GM20431 (cell line): ENCODE measurements at regions not wholly inside any gene's neighbourhood (a gene's known extent, or its start where the extent isn't known, plus 50 kb on each side); places are given as distances from the start of the nearest gene placed in this dataset.

Experiments
- in situ Hi-C: fragments of 300-500 bp; cut with MseI, MboI; formaldehyde crosslinking; loops from one replicate; pipeline ENCODE4 v1.15.0; 2020; ENCODE audit warnings: low sequenced_read_pairs; ENCODE audit not compliant: unreplicated experiment

DNA sequence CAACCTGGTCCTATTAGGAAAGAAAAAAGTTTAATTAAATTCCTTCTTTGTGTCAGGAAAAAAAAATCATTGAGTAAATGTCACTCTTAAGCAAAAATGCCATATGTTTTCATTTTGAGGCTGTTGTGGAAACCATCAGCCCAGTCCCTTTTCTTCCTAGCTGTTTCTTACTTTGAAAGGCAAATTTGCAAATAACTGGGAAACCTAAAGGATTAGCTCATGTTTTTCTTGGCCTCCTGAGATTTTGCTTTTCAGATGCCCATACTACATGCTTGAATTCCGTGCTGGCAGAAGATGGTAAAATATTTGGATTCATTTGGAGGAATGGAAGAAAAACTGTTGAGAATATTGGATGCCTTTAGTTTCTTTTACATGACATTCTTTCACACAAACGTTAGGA lies 182.1 kb upstream of the ADAMTS5 start:
- in situ Hi-C loops = no loop called here

DNA sequence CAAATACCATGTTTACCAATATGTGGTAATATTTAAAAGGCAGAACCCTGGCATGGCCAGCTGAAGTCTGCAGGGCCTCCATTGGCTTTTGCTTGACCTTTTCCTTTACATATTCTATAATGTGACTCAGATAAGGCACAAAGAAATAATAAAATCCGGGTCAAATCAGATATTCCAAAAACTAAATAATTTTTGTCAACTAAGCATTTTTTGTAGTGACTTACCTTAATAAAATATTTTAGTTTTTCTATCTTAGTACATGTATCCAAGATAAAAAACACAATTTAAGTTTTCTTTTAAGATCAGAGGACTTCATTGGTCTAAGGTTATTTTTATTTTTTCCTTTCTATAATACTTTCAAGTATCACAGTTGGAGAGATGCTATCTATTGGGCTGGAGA lies 179.4 kb upstream of the ADAMTS5 start:
- in situ Hi-C loops = no loop called here

DNA sequence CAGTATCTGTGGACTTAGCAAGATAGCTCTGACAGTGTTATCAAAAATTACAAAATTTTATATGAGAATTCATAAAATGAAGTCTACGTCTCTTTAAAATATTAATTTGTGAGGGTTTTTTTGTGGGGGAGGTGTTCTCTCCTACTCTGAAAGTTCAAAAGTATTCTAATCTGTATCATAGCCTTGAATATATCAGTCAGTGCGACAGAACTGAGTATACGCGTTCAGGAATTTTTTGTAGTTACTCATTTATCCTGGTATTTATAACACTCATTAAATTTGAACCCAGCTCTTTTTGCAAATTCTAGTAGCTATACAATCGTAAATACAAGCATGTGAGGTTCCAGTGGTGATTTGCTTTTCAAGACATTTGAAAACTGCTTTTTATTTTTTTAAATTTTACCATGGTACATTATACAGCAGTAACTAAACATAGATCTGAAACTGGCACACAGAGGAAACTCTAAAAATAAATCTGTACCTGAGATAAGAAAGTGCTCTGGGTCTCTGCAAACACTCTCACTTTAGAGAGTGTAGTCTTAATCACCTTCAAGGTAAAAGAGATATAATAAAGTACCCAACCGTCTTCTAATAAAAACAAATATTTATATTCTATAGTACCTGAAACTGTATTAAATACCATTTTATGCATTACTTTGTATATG lies 178.4 kb upstream of the ADAMTS5 start:
- in situ Hi-C loops = no loop called here

DNA sequence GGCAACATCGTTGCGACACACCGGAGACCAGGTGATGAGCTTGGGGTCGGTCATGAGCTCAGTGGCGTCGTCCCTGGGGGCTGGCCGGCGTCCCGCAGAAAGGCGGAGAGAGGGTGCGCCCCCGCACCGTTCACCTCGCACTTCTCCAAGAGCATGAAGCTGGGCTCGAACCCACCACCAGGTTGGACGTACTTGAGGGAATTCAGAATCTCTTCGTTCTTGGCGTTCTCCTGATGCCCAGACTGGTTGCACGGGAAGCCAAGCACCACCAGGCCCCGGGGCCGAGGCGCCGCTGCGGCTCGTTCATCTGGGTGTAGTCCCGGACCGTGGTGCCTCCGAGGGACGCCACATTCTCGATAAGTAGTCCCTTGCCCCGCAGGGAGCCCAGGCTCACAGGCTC lies 176.6 kb upstream of the ADAMTS5 start:
- in situ Hi-C loops = no loop called here

DNA sequence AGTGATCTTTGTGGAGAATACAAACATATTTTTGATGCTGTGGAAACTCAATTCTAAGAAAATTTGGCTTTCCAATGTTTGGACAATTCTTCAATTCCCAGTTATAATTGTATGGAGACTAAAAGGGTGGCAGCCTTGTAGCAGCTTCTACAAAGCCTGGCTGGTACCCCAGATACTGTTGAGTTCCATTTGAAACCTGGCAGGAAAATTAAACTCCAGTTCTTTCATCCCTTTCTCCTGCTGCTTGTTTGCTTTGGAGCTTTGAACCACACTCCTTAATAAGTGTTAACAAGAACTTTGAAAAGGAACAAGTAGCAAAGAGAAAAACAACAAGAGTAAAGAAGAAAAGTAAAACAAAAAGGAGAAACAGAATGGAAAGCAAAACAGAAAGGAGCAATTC lies 172.6 kb upstream of the ADAMTS5 start:
- in situ Hi-C loops = no loop called here

DNA sequence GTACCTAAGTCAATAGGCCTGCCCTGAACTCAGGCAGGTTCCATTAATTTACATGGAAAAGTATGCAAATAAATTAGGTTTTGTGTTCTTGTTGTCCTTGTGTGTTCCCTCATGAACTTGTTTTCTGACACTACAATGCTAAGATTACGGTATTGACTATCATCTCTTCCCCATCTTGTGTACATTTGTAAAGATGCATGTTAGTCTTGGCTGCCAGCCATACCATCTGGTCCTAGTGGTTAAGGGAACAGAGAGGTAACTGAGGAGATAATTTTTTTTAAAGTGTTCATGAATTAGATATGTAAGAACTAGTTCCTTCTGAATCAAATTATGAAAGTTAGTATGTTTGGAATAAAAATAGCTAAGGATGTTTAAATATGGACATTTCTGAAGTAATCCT lies 167.6 kb upstream of the ADAMTS5 start:
- in situ Hi-C loops = no loop called here

DNA sequence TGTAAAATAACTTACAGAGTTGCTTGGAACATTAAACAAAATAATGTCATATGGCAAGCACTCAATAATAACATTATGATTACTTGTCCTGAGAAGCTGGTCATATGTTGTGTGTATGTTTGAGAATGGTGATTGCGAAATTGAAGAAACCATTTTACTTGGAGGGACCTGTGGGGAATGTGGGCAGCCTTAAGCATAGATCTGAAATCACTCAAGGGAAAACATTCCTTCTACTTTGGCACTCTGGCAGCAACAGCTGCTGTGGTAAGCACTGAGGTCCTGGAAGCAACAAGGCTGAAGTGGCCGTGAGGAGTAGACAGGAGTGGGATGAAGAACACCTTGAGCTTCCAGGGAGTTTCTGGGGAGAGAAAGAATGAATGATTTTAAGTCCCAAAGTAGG lies 165.4 kb upstream of the ADAMTS5 start:
- in situ Hi-C loops = no loop called here

DNA sequence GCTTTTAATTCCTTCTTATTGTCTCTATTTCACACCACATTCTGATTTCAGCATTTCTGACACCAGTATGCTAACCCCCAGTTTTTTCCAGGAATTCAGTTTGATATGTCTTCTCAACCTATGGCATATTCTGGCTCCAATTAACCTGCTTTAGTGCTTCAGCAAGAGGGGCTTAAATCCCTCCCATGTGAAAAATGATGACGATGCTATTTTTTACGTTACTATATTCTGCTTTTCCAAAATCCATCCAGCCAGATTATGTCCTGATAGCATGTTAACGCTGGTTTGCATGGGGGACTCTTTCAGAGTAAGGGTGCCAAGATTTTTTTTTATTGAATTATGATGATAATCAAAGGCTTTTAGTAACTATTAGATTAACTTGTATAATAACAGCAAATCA lies 163.3 kb upstream of the ADAMTS5 start:
- in situ Hi-C loops = no loop called here

DNA sequence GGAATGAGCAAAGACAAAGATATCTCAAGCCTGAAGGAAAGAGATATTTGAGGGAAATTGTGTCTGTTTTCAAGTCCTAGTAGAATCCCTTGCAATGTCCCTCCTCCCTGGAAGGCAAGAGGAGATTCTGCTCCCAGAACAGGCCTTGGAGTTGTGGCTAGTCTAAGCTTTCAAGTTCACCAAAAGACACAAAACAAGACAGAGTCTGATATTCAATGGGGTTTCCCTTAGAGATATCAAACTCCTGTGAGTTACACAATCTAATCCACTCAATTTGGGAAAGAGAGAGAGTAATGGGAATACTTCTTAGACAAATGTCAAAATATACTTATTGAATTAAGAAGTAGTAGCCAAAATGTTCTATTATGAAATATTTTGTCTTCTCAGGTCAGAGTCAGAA lies 162.8 kb upstream of the ADAMTS5 start:
- in situ Hi-C loops = no loop called here

DNA sequence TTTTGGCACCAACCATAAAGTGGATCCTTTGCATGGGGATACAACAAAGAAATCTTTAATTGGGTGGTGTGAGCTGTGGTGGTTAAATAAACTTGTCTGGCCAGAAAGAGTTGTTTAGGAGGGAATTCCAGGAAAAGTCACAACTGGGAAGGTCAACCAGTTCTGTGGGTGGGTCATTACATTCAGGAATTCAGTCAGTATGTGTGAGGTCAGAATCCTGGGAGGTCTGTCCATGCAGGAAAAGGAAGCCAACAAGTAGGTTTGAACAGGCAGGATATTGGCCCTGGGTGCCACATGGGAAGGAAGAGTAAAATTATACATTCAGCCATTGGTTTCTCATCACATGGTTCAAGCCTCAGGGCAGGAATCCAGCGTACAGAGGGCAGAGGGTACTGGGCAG lies 162.3 kb upstream of the ADAMTS5 start:
- in situ Hi-C loops = no loop called here

DNA sequence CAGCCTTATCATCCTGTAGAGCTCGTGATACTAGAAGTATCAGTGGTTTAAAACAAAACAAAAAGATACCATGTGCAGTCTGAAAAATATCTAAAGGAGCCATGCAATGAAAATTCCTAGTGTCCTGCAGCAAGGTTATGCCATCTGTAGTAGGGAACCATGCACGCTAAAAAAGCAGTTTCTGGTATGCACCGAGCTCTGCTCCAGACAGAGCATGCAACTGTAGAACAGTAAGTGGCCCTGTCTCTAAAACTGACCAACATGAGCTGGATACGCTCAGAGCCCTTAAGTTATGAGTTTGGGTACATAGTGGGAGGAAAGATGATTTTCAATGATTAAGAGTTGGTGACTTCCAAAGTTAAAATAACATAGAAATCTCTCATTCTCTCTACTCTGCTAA lies 159.3 kb upstream of the ADAMTS5 start:
- in situ Hi-C loops = no loop called here

DNA sequence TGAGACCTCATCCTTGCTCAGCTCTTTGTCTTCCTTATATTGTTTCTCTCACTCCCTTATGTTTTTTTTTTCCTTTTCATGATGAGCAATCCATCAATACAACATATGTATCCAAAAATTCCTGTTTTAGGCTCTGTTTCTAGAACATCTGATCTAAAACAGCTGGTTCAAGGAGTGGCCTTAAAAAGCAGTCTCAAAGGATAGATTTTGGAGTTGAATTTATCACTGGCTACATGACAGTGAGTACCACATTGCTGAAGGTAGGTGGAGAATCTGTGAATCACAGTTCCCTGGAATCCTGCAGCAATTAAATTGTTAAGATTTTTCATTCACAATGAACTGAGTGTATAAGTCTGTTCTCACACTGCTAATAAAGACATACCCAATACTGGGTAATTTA lies 155.8 kb upstream of the ADAMTS5 start:
- in situ Hi-C loops = no loop called here

DNA sequence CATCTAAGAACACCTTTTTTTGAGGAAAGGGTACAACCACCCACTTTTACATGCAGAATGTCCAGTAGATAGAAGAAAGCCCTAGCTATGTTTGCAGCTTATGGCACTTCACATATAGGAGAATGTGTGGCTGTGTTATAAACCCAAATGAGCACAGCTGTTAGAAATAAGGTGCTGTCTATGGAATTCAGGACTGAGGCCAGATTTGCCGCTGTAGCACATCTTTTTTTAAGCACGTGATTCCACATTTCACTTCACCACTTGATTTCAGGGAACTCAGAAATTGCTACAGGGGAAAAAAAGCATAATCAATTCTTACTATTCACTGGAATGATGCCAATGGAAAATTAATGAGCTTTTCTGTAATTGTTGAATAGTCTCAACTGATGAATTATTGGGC lies 147.2 kb upstream of the ADAMTS5 start:
- in situ Hi-C loops = no loop called here

DNA sequence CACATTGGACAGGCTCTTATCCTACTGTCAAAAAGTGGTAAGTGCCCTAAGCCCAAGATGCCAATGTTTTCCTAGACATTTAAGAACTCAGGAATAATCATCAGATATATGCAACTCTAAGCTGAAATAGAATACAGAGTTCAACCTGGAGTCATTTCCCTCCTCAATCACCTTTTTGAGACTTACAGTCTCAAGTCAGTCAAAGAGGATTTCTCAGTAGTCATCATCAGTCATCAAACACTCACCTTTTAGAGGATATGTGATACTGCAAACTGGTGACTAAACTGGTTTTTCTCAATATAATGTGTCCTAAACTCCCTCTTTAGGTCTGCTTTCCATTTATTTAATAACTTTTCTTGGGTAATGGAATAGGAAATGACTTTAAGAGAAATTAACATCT lies 145.3 kb upstream of the ADAMTS5 start:
- in situ Hi-C loops = no loop called here

DNA sequence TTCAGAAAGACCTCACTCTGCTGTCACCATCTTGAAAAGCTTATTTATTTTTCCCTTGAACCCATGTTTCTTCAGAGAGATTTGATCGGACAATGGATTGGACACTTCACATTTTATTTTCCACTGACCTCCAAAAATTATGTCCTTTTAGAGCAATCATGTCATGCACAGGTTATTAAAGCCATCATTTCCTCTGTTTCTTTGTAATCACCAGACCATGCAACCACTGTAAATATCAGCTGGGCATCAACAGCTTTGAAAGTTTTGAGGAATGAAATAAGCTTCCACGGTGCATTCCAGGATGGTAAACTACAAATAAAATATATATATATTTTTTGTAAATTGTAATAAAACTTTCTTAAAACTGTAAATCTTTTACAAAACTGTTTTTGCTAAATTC lies 144.1 kb upstream of the ADAMTS5 start:
- in situ Hi-C loops = no loop called here

DNA sequence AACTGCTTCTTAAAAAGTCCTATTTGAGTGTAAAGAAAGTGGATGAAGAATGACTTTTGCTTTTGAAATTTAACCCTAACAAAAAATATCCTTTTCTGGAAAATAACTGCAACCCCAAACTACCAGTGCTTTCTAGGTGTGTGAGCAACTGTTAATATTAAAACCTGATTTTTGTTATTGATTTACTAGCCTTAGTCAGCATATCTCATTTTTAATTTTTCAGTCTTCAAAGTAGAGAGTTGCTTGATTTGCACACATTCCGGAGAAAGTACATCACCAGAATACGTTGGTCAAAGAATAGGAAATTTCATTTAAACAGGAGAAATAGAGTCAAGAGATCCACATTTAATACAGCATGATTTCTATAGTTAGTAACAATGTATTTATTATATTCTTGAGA lies 141.8 kb upstream of the ADAMTS5 start:
- in situ Hi-C loops = no loop called here

DNA sequence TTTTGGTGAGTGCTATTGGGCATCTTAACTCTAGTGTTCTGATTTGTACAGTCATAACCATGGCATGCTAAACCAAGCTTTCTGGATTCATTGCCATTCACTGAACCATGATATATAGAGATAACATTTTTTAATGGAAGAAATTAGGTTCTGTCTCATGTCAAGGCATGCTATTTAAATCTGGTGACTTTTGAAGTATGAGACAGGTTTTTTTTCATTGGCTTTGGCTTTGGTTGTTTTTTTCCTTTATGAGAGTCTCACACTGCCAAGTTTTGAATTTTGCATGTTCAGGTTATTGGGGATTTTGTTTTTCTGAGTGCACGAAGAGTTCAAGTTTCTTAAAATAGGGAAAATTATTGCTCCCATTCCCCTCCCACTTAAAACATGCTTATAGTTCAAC lies 141.3 kb upstream of the ADAMTS5 start:
- in situ Hi-C loops = no loop called here

DNA sequence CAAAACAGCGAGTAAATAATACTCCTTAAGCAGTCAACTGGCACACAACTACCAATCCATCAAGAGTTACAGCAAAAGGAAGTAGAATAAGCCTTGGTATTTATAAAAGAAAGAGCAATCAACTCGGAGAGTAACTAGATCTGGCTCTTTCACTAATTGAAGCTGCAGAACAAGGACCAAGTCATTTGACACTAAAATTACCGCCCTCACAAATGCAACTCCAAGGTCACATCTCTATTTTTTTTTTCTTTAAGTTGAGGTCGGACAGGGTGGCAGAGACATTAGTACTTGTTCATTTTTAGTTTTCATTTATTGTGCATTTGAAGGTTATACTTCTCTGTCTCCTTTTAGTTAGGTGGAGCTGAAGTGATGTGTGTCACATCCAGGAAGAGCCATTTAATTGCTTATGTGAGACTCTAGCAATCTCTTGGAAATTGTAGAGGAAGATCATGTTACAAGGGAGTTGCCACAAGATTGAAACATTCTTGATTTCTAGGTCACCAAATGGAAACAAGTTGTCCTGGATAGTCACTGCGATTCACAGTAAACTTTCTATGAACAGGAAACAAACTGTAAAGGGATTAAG lies 138.1 kb upstream of the ADAMTS5 start:
- in situ Hi-C loops = no loop called here

DNA sequence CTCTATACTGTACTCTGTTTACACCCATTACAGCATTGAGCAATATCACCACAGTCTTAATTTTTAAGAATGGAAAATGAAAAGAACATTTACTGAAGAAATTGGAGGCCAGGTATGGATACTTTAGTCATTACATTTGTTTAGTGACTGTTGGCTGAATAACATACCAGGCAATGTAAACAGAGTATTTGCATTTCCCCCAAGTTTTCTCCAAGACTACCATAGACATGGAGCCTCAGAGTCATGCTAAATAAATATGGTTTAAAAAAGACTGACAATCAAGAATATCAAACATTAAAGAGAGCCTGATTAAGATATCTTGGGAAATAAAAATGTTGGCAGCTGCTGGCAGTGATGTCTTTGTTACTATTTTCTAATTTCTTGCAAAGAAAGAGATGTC lies 136.9 kb upstream of the ADAMTS5 start:
- in situ Hi-C loops = no loop called here

DNA sequence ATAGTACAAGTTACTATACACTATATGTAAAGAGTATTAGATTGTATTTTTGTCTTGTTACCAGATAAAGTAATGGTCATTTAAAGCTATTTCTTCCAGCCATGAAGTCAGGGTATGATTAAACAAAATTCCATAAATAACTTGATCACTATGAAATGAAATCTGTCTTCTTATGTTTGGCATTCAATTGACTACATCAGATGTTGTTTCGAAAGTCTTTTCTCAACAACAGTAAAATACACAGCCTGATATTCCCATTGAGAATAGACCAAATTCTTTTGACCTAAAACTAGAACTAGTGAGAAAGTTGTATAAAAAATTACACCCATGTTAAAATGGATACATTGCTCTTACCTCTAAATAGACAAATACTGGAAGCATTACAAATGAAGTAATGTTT lies 134.6 kb upstream of the ADAMTS5 start:
- in situ Hi-C loops = no loop called here

DNA sequence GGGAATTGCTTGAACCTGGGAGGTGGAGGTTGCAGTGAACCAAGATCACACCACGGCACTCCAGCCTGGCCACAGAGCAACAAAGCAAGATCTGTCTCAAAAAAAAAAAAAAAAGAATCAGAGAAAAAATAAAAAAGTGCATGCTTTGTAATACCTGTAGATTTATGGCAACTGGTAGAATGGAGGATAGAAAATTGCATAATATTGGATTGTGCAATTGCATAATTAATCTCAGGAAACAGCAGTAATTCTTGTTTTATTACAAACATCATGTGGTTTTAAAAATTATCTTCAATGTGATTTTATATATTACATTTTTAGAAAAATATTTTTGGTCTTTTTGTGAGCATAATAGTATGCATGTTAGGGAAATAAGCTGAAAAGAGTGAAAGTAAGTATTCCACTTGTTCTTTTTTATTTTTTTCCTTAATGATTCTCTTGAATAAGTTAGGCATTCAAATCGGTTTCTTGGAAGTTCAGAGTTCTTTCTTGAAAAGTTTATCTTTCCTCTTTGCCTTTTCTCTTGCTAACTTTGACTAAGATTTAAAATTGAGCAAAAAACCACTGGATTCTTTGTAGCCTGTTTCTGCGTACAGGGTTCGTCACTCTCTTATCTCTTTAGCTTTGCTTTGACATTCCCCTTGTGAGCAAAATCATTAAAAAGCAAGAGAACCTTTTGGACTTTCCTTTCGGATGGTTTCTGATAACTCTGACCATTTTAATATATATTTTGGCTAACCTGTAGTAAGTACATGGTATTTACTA lies 127.5 kb upstream of the ADAMTS5 start:
- in situ Hi-C loops = no loop called here

DNA sequence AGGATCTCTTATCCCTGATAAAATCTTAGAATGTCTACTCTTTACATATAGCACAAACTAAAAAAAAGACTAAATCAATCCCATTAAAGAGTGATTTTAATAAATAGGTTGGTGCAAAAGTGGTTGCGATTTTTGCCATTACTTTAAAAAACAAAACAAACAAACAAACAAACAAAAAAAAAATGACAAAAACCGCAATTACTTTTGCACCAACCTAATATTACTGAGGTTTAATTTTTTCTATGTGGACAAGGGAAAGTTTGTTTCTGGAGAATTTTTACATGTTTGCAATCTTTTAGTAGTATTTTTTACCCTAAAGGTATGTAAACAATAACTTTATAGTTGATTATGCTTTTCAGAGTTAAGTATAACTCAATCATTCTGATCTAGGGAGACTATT lies 119.7 kb upstream of the ADAMTS5 start:
- in situ Hi-C loops = no loop called here
